Small intestine (tissue), 7 donors: ENCODE measurements at regions not wholly inside any gene's neighbourhood (a gene's known extent, or its start where the extent isn't known, plus 50 kb on each side); places are given as distances from the start of the nearest gene placed in this dataset.
"Not testable (repeated sequence)": the region's sequence is repeated elsewhere in the genome, so short reads cannot be mapped to it uniquely, and the experiment has no call there.

Experiments used
- DNase-seq, 2 donors: peaks; one replicate each; pipeline versions ENCODE4 v3.0.0 to v3.0.0-alpha.2; 2013
- FAIRE-seq: peaks from 2 replicates; lab custom pipeline; 2012; peaks lifted over from hg19 to GRCh38; lab: Jason Lieb, UNC
- H3K27ac ChIP-seq, 3 donors: one replicate each; pipeline ENCODE4 v1.5.1; 2013; ENCODE audit warnings: low read length in 2 of 3, mild to moderate bottlenecking in 2 of 3, control low read depth in 1 of 3, inconsistent platforms in 1 of 3, low read depth in 1 of 3, moderate library complexity in 1 of 3
- H3K27me3 ChIP-seq, 3 donors: one replicate each; pipeline ENCODE4 v1.6.1; 2013; ENCODE audit warnings: low read length in 3 of 3, inconsistent platforms in 1 of 3; ENCODE audit not compliant: control insufficient read depth in 3 of 3, insufficient read depth in 3 of 3
- H3K36me3 ChIP-seq, 3 donors: one replicate each; pipeline ENCODE4 v1.6.1; 2013; ENCODE audit warnings: low read length in 3 of 3, inconsistent platforms in 1 of 3, low read depth in 1 of 3, mild to moderate bottlenecking in 1 of 3, moderate library complexity in 1 of 3; ENCODE audit not compliant: control insufficient read depth in 3 of 3, insufficient read depth in 2 of 3
- H3K4me1 ChIP-seq, 3 donors: one replicate each; pipeline ENCODE4 v1.6.1; 2013; ENCODE audit warnings: low read length in 2 of 3, inconsistent platforms in 1 of 3, low read depth in 1 of 3, mild to moderate bottlenecking in 1 of 3, moderate library complexity in 1 of 3; ENCODE audit not compliant: control insufficient read depth in 3 of 3, insufficient read depth in 2 of 3
- H3K4me3 ChIP-seq, 3 donors: one replicate each; pipeline ENCODE4 v1.5.1; 2013; ENCODE audit warnings: low read length in 3 of 3, control low read depth in 1 of 3, inconsistent platforms in 1 of 3, low read depth in 1 of 3, mild to moderate bottlenecking in 1 of 3, moderate library complexity in 1 of 3
- H3K9me3 ChIP-seq, 2 donors: one replicate each; pipeline ENCODE4 v1.6.1; 2013; ENCODE audit warnings: low read depth in 1 of 2, low read length in 1 of 2; ENCODE audit not compliant: control insufficient read depth in 2 of 2, insufficient read depth in 1 of 2
- WGBS, 3 donors: extraction: QIAGEN DNeasy Blood & Tissue Kit; methylation state at CpG; one replicate each; pipeline ENCODE4 v1.1.7; 2013; 5-methylcytosine and 5-hydroxymethylcytosine counted together
- donor health status: healthy with polysubstance abuse.
- donor health status: control.
- donor health status: control.
- donor health status: Bipolar disorder and iron deficiency.
- donor health status: healthy.

DNA sequence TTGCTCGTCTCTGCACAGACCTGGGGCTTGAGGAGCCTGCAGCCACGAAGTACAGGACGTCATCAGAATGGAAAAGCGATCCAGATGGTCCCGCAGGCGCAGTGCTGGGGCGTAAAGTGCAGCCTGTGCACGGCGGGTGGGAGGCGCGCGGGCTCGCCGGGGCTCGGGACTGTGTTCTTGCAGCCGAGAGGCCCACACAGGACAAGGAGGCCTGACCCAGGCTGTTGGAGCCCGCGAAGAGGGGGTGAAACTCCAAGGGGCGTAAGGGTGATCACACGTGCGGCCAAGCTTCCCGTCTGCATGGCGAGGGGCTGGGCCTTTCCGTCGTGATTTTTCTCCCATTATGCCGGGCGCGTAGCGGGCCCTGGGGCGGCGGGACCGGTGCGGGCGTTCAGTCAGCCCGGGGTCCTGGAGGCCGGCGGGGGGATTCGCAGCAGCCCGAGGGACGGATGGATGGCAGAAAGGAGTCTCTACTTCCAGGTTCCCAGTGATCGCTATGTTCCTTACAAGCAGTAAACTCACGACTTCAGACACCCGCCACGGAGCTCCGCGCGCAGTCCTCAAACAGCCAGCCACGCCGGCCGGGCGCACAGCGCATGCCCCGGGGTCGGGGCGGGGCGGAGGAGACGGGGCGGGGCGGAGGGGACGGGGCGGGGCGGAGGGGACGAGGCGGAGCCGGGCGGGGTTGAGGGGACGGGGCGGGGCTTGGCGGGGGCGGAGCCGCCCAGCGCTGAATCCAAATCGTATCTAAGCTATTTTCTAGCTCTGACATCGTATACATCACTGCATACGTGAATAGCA is 141.0 kb upstream of the KCNJ18 start:
- Histone ChIP-seq H3K4me3 (peak overlapping the region; percentile 50 to 54 (median 53)), H3K27me3 (peaks cover 0 to 7% (median 0%) of the 10 kb centered on the region in 3 donors), H3K27ac (peak overlapping the region in 2 of 3 donors; percentile 58 to 82), H3K36me3 (no peaks in the 10 kb centered on the region), H3K4me1 (no peaks in the 10 kb centered on the region), H3K9me3 (no peaks in the 10 kb centered on the region)
- DNase-seq (peak; percentile 71 to 88), FAIRE-seq (no peak)
- WGBS, 3 donors, result 0 to 1% (median 1%) methylated on average over 57 to 75 of the region's 75 CpGs

DNA sequence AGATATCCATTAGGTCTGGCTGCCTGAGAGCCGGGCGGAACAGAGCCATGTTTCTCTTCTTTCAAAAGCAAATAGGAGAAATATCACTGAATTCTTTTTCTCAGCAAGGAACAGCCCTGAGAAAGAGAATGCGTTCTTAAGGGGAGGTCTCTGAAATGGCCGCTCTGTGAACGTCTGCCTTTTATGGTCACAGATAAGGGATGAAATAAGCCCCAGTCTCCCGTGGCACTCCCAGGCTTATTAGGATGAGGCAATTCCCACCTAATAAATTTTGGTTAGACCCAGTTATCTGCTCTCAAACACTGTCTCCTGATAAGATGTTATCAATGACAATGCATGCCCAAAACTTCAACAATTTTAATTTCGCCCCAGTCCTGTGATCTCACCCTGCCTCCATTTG is 133.4 kb upstream of the KCNJ18 start:
- not testable (repeated sequence) for H3K4me3 ChIP-seq, H3K27me3 ChIP-seq, H3K4me1 ChIP-seq, DNase-seq, H3K27ac ChIP-seq, H3K9me3 ChIP-seq, H3K36me3 ChIP-seq, FAIRE-seq
- WGBS, 3 donors, result 85 to 91% (median 91%) methylated on average over 7 of the region's 7 CpGs

DNA sequence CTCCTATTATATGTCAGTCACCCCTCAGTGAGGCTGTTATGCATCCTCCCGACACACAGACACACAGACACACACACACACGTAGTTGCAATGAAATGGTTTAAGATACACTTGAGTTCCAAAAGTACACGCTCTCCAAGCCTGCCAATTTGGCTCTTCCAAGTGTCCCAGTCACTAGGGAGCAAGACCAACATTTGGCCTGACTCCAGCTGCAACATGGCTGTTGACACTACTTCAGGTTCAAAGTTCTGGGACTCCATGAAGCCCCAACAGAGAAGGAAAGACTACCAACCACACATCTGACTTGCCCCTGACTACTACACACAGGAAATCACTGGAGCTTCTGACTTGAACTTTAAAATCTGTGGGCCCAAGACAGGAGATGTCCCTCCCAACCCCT is 128.1 kb upstream of the KCNJ18 start:
- no peaks in the 10 kb centered on the region for H3K27me3 ChIP-seq
- 51 to 65% (median 62%) methylated on average over 3 of the region's 3 CpGs for WGBS, 3 donors
- no peaks in the 10 kb centered on the region for H3K36me3 ChIP-seq
- DNase-seq (no peak), FAIRE-seq (no peak)
- H3K27ac ChIP-seq, result no peak overlapping the region
- H3K9me3 ChIP-seq, result peaks cover 0 to 1% of the 10 kb centered on the region in 2 donors
- no peaks in the 10 kb centered on the region for H3K4me1 ChIP-seq
- no peak overlapping the region for H3K4me3 ChIP-seq

DNA sequence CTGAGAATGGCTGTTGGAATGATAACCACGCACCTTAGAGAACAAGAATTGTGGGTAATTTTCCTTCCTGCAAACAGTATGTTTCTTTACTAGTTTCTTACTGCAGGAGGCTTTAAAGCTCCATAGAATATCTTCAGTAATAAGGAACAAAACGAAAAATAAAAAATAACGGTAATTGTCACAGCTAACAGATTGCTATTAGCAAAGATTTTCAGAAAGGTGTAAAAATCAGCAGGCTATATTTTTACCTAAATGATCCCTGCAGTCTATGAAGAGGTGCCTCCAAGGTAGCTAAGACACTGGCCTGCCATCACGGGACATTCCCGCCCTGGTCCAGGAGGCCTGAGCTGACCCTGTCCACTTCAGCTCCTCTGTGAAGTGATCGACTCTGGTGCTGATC is 127.6 kb upstream of the KCNJ18 start:
- WGBS, 3 donors, result 85 to 89% (median 87%) methylated on average over 6 of the region's 6 CpGs
- not testable (repeated sequence) for FAIRE-seq, H3K27me3 ChIP-seq

GRCh38 chr17:21570427-21570826 is 121.9 kb upstream of the KCNJ18 start:
- 59 to 72% (median 61%) methylated on average over 2 of the region's 2 CpGs for WGBS, 3 donors
- DNase-seq, H3K9me3 ChIP-seq, H3K4me1 ChIP-seq, FAIRE-seq, H3K36me3 ChIP-seq, H3K4me3 ChIP-seq, H3K27ac ChIP-seq, H3K27me3 ChIP-seq: not testable (repeated sequence)

More for the DNA sequence above, 127.6 kb upstream of the KCNJ18 start:
- not testable (repeated sequence) for H3K9me3 ChIP-seq, DNase-seq, H3K27ac ChIP-seq, H3K4me3 ChIP-seq, H3K36me3 ChIP-seq, H3K4me1 ChIP-seq

GRCh38 chr17:21572148-21572547 is 120.2 kb upstream of the KCNJ18 start:
- WGBS, 3 donors, result 57 to 72% (median 61%) methylated on average over 1 of the region's 1 CpG
- H3K27ac ChIP-seq, H3K4me3 ChIP-seq, H3K9me3 ChIP-seq, DNase-seq, H3K4me1 ChIP-seq, H3K27me3 ChIP-seq, H3K36me3 ChIP-seq, FAIRE-seq: not testable (repeated sequence)

- not testable (repeated sequence) for H3K27ac ChIP-seq, H3K27me3 ChIP-seq, H3K36me3 ChIP-seq, H3K4me1 ChIP-seq, H3K9me3 ChIP-seq, FAIRE-seq, DNase-seq
- 82 to 88% (median 88%) methylated on average over 36 of the region's 36 CpGs for WGBS, 3 donors
- peak overlapping the region in 1 of 3 donors; percentile 35 for H3K4me3 ChIP-seq
Measured at GRCh38 chr17:21573271-21573960, 118.9 kb upstream of the KCNJ18 start.

DNA sequence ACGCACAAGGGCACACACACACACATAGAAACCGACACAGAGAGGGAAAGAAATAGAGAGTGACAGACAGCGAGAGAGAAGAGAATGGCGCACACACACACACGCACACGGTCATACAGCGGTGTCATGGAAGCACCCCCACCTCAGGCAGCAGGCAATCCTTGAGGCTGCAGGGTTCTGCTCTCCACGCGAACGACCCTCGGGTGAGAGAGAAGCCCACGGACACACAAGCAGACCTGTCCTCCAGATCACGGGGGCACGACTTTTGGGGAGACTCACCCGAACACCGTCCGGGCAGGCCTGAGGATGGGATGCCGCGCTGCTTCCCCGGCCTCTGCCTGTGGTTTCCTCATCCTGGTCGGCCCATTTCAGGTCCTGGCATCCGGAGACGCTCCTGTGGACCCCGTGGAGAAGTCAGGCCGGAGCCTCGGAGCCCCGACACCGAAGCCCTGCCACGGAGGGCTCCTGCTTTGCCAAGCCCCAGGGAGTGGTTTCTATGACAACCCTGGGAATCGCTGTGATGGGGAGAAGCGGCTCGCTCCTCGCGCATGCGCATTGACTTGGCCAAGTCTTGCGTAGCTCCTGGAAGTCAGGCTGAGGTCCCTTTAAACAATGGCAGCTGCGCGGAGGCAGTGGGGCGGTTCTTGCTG is 118.2 kb upstream of the KCNJ18 start:
- WGBS, 3 donors, result 39 to 48% (median 47%) methylated on average over 36 to 38 of the region's 39 CpGs
- Histone ChIP-seq H3K27ac (no peak overlapping the region), H3K4me3 (peak overlapping the region in 1 of 3 donors; percentile 35), H3K27me3 (no peaks in the 10 kb centered on the region), H3K4me1 (no peaks in the 10 kb centered on the region), H3K9me3 (peaks cover 0 to 9% of the 10 kb centered on the region in 2 donors), H3K36me3 (no peaks in the 10 kb centered on the region)
- DNase-seq, result peak; percentile 11 to 12
- FAIRE-seq, result no peak
